ENCODE measurements at regions not wholly inside any gene's neighbourhood (a gene's known extent, or its start where the extent isn't known, plus 50 kb on each side); places are given as distances from the start of the nearest gene placed in this dataset.

- no peak for TF ChIP-seq EZH2 (IDR thresholded peaks at IDR 0.05; ENCODE audit: low read length)
- no peak for TF ChIP-seq CTCF (optimal IDR thresholded peaks at IDR 0.05 in 1 of 3, IDR thresholded peaks at IDR 0.05 in 1 of 3, conservative IDR thresholded peaks at IDR 0.05 in 1 of 3; ENCODE audit: extremely low read depth in 1 of 3, insufficient read depth in 2 of 3, low read length in 3 of 3)
These were observed 77.9 kb upstream of the SALL4 start for GRCh38 chr20:51880188-51880587.
